HFFc6 (cell line): ENCODE measurements at regions not wholly inside any gene's neighbourhood (a gene's known extent, or its start where the extent isn't known, plus 50 kb on each side); places are given as distances from the start of the nearest gene placed in this dataset.
"Not testable (repeated sequence)": the region's sequence is repeated elsewhere in the genome, so short reads cannot be mapped to it uniquely, and the experiment has no call there.

Source experiments
- DNase-seq: peaks from one replicate; pipeline ENCODE4 v3.0.0-alpha.2; 2018
- H3K27ac Mint-ChIP-seq: 2 replicates; pipeline ENCODE4 v1.8.0; 2020; ENCODE audit warnings: mild to moderate bottlenecking, mixed read lengths
- H3K27me3 Mint-ChIP-seq: 2 replicates; pipeline ENCODE4 v1.8.0; 2021; ENCODE audit warnings: mild to moderate bottlenecking, moderate library complexity, mixed read lengths; ENCODE audit not compliant: insufficient read depth
- H3K36me3 Mint-ChIP-seq: 2 replicates; pipeline ENCODE4 v1.8.0; 2021; ENCODE audit warnings: low read depth, mixed read lengths
- H3K4me1 Mint-ChIP-seq: 2 replicates; pipeline ENCODE4 v1.8.0; 2020; ENCODE audit warnings: low read depth, mixed read lengths
- H3K4me3 Mint-ChIP-seq: 2 replicates; pipeline ENCODE4 v1.8.0; 2020; ENCODE audit warnings: mild to moderate bottlenecking, moderate library complexity, mixed read lengths
- H3K9me3 Mint-ChIP-seq: 2 replicates; pipeline ENCODE4 v1.8.0; 2020; ENCODE audit warnings: mild to moderate bottlenecking, mixed read lengths
- CTCF ChIP-seq: fragments of 200-600 bp; sonication (generic); IDR thresholded peaks from 2 replicates; pipeline ENCODE4 v1.5.0; 2021; ENCODE audit warnings: antibody characterized with exemption, mild to moderate bottlenecking

GRCh38 chr15:38128921-38129320 is 123.7 kb upstream of the SPRED1 start:
- peak overlapping the region; percentile 90 for H3K4me3 Mint-ChIP-seq
- H3K9me3 Mint-ChIP-seq: no peaks in the 10 kb centered on the region; the same call in 1 of the 2 replicates
- DNase-seq: no peak
- H3K27me3 Mint-ChIP-seq: no peaks in the 10 kb centered on the region; the same call in 1 of the 2 replicates
- H3K36me3 Mint-ChIP-seq: no peaks in the 10 kb centered on the region
- peak overlapping the region; percentile 96 for H3K27ac Mint-ChIP-seq
- peaks cover 52% of the 10 kb centered on the region for H3K4me1 Mint-ChIP-seq
- no peak for TF ChIP-seq CTCF

GRCh38 chr15:38129531-38130204 is 123.0 kb upstream of the SPRED1 start:
- no peaks in the 10 kb centered on the region for H3K36me3 Mint-ChIP-seq
- H3K4me3 Mint-ChIP-seq: peak overlapping the region; percentile 90
- peak overlapping the region; percentile 96 for H3K27ac Mint-ChIP-seq
- TF ChIP-seq CTCF: no peak
- H3K27me3 Mint-ChIP-seq: no peaks in the 10 kb centered on the region
- DNase-seq: peak; percentile 99
- peaks cover 52% of the 10 kb centered on the region for H3K4me1 Mint-ChIP-seq
- H3K9me3 Mint-ChIP-seq: no peaks in the 10 kb centered on the region

GRCh38 chr15:38130205-38130567 is 122.5 kb upstream of the SPRED1 start:
- TF ChIP-seq CTCF: no peak
- no peaks in the 10 kb centered on the region for H3K27me3 Mint-ChIP-seq
- no peak for DNase-seq
- peak overlapping the region; percentile 96 for H3K27ac Mint-ChIP-seq
- H3K4me3 Mint-ChIP-seq: peak overlapping the region; percentile 90
- no peaks in the 10 kb centered on the region for H3K36me3 Mint-ChIP-seq
- H3K4me1 Mint-ChIP-seq: peaks cover 52% of the 10 kb centered on the region
- H3K9me3 Mint-ChIP-seq: no peaks in the 10 kb centered on the region

GRCh38 chr15:38130740-38131498 is 121.7 kb upstream of the SPRED1 start:
- Mint-ChIP-seq H3K9me3 (no peaks in the 10 kb centered on the region), H3K27me3 (no peaks in the 10 kb centered on the region), H3K4me1 (peaks cover 52% of the 10 kb centered on the region), H3K36me3 (no peaks in the 10 kb centered on the region; the same call in 1 of the 2 replicates), H3K4me3 (peak overlapping the region; percentile 90), H3K27ac (peak overlapping the region; percentile 96)
- TF ChIP-seq CTCF: no peak
- DNase-seq: peak; percentile 96

- DNase-seq: no peak
- H3K4me3 Mint-ChIP-seq: no peak overlapping the region
- no peaks in the 10 kb centered on the region; the same call in 1 of the 2 replicates for H3K36me3 Mint-ChIP-seq
- peaks cover 9% of the 10 kb centered on the region; the same call in 1 of the 2 replicates for H3K9me3 Mint-ChIP-seq
- peaks cover 29% of the 10 kb centered on the region for H3K4me1 Mint-ChIP-seq
- TF ChIP-seq CTCF: no peak
- H3K27me3 Mint-ChIP-seq: no peaks in the 10 kb centered on the region
- H3K27ac Mint-ChIP-seq: no peak overlapping the region
These were observed 118.4 kb upstream of the SPRED1 start for GRCh38 chr15:38134252-38134651.

- not testable (repeated sequence) for H3K9me3 Mint-ChIP-seq, DNase-seq, H3K36me3 Mint-ChIP-seq, H3K27ac Mint-ChIP-seq, H3K4me3 Mint-ChIP-seq, H3K27me3 Mint-ChIP-seq
- peaks cover 21% of the 10 kb centered on the region for H3K4me1 Mint-ChIP-seq
These were observed 110.4 kb upstream of the SPRED1 start for GRCh38 chr15:38142195-38142594.
